GM19238 (cell line): ENCODE measurements at regions not wholly inside any gene's neighbourhood (a gene's known extent, or its start where the extent isn't known, plus 50 kb on each side); places are given as distances from the start of the nearest gene placed in this dataset.
"Not testable (repeated sequence)": the region's sequence is repeated elsewhere in the genome, so short reads cannot be mapped to it uniquely, and the experiment has no call there.

Experiments used
- DNase-seq: peaks from one replicate; pipeline ENCODE4 v3.0.0; 2011; ENCODE audit warnings: low spot score; ENCODE audit not compliant: insufficient read length

DNA sequence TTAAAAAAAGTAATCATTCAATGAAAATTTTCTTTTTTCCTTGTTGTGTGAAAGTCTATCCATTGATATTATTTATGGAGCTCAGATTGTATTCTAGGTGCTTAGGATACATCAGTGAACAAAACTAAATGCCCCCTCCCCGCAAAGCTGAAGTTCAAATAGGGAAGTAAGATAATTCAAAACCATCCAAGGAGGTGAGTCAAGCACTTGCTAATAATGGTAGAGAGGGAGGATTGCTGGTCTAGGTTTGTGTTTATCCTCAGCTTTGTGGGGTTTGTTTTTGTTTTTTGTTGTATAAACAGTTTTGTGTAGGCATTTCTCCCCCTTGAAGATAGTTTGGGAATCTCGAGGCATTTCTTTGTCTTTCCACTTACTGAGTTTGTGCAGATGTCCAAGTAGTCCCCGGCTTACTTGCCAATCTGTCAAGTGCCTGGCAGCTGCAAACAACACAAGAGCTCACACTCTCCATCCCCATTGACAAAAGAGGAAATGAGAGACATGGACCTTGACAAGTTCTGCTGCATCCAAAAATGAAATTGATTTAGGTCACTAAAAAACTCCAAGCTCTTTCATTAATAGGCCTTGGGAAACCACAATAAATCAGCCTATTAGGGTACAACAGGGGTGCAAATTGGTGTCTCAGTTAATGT lies 575.8 kb upstream of the TBL1XR1 start:
- no peak for DNase-seq

DNA sequence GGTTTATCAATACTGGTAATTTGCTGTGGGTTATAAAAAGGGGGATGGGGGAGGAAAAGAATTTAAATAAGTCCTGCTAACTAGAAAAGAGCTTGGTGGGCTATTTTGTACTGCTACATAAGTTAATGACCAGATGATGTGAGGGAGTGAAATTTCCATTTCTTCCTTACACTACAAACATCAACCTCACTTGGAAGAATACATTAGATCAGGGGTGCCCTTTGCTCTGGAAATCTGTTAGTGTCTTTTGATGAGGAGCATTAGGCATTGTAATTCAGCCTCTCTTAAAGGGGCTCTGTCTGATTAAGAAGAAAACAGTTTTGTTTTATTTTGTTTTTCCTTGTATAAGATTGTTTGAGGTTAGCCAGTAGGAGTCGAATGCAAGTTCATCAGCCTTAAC lies 576.4 kb upstream of the TBL1XR1 start:
- DNase-seq: no peak

DNA sequence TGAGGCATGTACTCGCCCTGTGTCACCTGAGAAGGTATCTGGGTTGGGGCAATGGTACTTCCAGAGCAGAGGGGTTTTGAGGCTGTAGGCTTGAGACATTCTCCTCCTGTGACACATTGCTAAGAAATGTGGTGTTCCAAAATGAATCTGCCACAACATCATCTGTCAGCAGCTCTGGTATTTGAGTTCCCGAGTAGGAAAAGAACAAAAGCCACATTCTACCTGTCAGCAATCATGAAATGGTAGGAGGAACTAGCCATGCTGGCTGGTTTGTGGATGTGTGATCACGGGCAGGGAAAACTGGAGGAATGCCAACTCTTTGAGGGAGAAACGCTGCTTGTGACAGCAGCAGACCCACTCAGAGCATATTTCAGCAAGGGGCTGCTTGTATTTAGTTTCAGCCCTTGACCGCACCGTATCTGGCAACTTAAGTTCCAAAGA lies 579.4 kb upstream of the TBL1XR1 start:
- DNase-seq: no peak

DNA sequence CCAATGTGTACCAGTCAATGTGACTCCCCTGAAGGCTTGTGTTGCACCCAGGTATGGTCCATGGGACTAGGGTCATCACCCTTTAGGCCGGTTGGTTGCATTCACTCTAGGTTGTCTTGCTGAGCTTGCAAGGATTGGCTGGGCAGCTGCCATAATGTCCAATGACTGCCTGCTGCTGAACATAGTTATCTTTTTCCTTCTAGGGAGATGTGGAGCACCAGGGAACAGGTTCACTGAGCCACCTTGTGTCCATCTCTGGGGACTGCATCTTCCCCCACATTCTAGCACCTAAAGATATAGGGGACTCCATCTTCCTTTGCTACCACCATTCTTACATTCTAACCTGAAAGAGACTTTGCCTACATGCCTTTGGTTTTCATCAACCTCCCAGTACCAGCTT lies 580.4 kb upstream of the TBL1XR1 start:
- DNase-seq: peak; percentile 5

DNA sequence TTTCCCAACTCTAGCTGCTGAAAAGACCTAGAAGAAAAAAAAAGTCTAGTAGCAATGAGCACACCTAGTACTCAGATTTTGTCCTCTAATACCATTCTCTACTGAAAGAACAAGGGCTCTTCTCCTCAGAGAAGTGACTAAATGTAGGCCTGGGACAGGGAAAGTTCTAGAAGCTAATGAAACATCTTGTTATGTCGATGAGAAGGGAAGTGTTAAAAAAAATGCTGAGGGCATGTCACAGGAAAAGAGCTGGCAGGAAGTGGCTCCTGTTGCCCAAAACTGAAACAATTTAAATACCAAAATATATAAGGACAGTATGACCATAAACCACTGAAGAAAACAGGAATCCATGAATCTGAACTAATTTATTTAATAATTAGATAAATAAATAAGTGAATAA lies 581.4 kb upstream of the TBL1XR1 start:
- DNase-seq: no peak

DNA sequence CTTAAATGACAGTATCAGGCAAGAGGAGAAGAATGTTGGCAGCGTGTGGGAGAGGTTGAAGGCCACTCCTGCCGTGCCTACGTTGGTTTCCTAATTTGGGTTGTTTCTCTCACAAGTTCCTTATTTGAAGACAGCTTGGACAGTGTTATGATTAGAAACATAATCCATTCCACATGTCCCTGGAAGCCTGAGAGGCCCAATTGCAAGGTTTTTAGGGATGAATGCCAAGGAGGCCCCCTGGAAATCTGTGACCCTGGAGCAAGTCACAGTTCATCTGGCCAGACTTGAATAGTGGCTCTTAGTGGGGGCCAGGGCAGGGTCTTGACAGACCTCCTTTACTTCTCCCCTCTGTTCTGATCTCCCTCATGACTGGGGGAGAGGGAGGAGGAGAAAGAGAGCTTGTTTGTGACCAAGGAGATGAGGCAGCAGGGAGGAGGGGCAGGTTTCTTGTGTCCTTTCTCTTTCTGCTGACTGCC lies 584.4 kb upstream of the TBL1XR1 start:
- no peak for DNase-seq

DNA sequence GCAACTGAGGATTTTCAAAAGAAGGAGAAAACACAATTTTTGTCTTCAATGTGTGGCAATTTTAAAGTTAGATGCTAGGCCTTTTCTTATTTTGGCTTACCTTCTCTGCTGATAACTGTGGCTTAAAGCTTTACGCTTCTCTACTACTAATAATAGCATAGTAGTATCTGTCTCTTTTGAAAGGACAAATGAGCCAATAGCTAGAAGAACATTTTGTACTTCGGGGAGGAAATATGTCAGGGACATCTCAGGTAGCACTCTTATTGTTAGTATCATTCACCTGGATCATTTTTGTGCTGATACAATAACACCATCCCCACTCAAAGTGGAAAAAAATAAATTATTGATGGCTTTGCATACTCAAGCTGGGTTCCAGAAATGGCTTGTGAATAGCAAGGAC lies 586.1 kb upstream of the TBL1XR1 start:
- no peak for DNase-seq

DNA sequence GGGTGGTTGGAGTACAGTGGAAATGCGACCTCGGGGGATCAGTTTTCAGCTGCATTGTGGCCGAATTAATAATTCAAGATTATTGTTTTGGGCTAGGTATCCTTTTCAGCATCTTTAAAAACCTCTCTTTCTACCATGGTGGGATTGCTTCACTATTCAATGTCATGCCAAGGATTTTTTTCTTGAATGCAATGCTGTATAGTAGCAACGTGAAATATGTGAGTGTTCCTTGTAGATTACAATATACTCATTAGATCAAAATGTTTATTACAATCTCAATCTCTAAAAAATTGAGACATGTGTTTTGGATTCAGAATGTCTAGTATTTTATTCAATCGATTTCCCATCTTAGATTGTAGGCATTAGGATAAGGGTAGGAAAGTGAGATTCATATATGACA lies 586.5 kb upstream of the TBL1XR1 start:
- no peak for DNase-seq

DNA sequence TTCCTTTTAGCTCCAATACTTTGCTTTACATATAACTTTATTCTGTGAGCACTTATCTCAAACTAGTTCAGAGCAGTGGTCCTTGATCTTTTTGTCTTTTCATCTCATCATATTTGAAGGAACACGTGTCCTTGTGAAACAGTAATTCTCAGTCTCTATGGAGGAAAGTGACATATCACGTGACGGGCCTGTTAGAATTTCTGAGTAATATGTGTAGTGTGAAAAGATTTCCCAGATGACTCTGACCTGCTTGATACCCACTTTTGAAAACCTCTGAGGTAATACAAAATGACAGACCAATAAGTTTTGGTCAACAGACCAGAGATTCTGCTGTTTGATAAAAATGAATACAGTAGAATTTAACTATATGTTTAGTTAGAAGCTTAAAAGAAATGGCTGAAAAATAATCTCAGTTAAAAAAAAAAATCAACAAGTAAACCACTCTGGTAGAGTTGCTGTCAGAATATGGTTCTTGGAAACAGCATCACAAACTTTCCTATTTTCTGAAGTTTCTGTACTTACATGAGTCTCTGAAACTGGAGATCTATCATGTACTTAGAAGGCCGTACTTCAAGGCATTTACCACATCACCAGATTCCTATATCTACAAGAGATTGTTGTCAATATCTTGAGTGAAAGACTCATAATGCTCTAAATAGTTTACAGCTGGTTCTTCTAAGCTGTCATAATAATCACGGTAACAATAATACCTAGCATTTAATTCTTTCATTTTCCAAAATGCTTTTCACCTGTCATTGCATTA lies 590.2 kb upstream of the TBL1XR1 start:
- no peak for DNase-seq

DNA sequence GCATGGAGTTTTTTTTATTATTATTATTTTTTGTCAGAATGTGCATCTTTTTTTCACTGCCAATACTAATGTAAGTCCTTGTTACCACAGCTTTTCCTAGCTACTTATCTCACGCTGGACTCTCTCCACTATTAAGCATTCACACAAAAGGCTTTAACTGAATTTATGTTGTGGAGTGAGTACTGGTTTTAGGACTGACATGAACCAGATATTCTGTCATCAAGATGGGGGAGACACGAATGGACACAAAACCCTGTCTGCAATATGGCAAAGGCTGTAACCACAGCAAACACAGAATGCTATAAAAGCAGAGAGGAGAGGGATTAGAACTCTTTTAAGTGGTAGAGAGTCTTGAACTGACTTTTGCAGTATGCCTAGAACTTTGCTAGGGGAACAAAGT lies 592.2 kb upstream of the TBL1XR1 start:
- no peak for DNase-seq

DNA sequence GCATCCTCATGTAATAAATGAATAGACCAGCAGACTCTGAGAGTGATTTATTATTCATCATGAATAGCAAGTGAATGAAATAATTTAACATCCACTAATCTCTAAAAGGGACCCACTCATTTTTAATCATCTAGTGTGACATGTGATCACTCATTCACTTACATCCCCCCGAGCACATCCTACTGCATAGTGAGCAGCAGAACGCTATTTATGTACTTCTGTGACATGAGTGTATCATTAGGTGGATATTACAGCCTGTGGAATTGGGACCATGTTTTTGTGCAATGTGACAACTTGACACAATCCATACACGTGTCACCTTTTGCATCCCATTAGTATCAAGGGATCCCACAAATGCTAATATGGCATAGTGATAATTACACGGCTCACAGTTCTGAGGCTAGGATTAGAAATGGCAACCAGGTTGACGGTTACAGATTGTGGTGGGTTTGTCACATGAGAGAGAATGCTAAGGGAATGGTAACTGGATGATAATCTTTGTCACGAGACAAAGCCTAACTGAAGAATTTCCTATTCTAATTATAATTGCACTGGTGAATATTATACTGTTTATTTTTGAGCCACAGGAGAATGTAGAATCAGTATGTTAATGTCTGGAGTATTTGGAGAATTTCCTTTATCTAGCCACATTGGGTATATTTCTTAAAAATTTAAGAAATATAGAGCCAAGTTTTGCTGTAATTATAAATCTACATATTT lies 595.2 kb upstream of the TBL1XR1 start:
- no peak for DNase-seq

DNA sequence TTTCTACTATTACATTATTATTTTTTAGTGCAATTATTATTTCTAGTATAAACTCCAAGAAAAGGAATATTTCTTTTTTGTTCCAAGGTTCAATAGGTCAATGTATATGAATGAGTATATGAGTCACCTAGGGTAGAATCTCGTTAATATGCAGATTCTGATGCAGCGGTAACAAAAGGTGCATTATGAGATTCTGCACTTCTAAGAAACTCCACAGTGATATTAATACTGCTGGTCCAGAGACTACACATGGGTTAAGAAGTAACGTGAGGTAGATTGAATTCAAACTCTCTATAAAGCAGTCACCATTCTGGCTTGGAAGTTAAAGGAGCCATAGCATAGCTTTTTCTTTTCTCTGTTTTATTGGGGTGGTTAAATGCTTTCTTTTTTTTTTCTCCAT lies 596.2 kb upstream of the TBL1XR1 start:
- DNase-seq: no peak

DNA sequence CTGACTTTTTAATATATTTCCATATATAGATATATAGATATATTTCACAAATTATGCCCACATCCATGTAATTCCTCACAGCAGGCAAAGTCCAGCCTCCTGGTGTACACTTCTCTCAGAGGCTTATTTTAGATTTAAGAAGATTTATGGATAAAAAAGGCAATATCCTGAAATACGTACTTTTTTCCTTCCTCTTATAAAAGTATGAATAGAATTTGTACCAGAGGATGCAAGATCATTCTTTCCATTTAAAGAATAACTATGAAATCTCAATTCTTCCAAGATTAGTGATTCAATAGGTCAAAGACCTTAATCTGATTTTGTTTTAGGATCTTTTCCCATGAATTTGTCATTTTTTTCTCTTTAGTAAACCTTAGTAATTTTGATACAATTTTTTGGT lies 597.9 kb upstream of the TBL1XR1 start:
- no peak for DNase-seq

DNA sequence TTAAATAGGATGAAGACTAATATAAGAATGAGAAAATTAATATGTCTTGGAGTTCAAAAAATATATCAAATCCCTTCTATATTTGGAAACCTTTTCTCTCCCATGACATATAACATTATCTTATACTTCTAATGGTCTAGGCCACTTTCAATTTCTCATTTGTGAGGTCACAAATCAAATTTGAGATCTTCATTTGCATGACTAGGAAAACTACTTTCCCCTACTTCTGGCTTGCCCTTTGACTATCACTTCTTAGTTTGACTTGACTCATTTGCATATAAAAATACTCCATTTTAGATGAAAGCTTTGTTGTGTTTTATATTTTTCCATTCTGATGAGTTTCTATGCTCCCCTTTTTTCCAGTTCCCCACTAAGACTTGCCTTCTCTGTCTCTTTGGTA lies 598.6 kb upstream of the TBL1XR1 start:
- no peak for DNase-seq

DNA sequence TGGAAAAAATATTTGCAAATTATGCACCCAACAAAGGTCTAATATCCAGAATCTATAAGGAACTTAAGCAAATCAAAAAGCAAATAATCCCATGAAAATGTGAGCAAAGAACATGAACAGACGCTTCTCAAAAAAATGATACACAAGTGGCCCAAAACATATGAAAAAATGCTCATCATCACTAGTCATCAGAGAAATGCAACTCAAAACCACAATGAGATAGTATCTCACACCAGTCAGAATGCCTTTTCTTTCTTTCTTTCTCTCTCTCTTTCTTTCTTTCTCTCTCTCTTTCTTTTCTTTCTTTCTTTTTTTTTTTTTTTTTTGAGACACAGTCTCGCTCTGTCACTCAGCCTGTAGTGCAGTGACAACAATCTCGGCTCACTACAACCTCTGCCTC lies 602.9 kb upstream of the TBL1XR1 start:
- DNase-seq: not testable (repeated sequence)

DNA sequence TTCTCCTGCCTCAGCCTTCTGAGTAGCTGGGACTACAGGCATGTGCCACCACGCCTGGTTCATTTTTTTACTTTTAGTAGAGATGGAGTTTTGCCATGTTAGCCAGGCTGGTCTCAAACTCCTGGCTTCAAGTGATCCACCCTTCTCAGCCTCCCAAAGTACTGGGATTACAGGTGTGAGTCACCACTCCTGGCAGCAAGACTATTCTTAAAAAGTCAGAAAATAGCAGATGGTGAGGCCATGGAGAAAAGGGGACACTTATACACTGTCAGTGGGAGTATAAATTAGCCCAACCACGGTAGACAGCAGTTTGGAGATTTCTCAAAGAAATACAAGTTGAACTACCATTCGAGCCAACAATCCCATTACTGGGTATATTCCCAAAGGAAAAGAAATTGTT lies 603.3 kb upstream of the TBL1XR1 start:
- DNase-seq: no peak

DNA sequence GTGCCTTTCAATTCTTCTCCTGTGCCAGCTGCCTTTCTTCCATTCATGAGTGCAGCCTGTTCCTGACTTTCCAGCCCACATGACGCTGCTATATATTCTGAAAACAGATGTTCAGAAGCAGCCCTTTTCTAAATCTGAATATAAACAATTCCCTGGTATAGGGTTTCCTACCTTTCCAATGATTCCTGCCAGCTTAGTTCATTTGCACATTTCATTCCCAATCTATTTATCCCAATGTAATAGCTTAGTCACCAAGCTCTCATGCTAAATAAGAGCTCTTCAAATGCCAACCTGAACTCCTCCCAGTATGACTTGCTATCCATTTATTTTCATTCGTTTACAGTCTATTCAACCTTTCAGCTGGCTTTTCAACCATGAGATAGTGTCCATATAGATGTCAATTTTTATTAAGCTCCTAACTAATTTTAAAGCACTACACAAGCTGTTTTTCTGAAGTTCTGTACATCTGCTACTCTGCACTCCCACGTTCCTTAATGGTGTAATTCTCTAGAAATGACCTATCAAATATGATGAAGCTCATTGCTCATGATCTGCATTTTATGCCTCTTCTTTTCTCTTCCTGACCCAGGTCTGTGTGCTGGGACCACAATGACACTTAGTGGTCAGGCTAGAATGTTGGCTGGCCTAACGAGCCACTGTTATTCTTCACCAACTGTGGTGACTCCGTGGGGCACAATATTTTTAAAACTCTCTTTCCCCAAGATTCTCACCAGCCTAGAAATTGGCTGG lies 605.0 kb upstream of the TBL1XR1 start:
- no peak for DNase-seq

DNA sequence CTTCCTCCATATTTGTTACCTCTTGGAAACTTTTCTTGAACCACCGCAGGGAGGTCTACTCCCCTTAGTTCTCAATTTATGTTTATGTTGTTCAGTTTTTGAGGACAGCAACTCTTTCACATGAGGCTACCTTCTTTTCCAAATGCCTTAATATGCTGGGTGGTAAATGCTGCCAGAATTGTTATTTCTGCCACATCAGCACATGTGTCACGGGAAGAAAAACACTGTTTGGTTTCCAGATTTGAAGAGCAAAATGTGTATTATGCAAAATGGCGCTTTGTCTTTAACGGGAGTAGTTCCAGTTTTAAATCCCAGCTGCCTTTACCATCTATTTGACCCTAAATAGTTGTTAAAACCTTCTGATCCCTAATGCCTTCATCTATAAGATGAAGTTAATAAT lies 606.2 kb upstream of the TBL1XR1 start:
- no peak for DNase-seq

DNA sequence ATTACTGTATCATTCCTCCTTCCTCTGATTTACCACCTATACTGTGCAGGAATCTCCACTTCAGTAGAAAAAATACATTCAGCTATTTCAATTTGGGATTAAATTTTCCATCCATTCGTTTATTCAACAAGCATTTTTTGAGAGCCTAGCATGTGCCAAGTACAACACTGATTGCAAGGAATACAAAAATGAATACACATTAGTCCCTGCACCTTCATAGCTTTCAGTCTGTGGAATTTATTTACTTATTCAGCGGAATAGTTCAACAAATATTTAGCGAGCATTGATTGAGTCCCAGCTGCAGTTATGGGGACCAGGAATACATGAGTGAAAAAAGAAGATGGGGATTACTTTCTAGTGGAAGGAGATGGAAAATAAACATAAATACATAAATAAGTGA lies 606.8 kb upstream of the TBL1XR1 start:
- DNase-seq: no peak

DNA sequence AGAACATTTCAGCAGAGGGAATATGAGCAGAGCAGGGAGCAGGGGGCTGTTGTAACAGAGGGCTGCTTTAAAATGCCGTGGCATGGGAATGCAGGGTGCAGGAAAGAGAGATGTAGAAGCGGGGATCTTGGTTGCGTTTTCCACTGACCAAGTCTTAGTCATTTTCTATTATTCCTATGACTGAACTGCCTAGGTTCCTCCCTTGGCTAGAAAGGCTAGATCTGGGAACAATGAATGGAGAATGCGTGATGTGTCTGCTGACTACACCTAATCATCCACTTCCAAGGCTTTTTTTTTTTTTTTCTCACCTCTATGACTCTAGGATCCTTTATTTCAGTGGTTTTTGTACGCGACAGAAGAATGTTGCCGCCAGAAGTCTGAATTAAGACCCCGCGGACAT lies 607.4 kb upstream of the TBL1XR1 start:
- no peak for DNase-seq

DNA sequence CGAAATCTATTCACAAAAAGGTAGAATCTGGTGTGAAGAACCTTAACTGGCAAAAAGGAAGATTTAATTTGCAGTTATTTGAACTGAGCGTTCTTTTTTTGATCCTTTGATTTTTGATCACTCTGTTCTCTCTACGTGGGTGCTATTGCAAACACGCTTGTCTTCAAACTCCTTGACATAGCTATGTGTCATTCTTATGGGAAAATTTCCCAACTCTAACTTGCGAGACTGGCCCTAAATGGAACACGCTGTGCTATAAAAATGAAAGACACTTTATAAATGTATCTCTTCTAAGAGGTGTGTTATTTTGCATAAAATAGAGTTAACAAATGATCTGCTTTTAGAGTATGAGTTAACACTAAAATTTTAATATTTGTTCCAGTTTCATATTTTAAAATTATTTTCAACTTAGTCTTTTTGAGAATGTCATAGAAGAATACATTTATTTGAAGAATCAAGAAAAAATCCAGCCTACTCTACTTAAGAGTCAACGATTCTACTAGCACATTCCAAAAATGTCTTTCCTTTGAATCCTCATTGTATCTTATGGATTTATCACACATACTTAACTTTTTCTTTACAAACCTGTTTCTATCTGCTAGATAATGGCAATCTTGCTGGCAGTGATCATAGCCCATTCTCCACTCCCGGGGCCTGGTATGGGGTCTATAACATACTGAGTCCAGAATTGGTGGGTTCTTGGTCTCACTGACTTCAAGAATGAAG lies 610.0 kb upstream of the TBL1XR1 start:
- no peak for DNase-seq
